ENCODE measurements at regions not wholly inside any gene's neighbourhood (a gene's known extent, or its start where the extent isn't known, plus 50 kb on each side); places are given as distances from the start of the nearest gene placed in this dataset.
"Not testable (repeated sequence)": the region's sequence is repeated elsewhere in the genome, so short reads cannot be mapped to it uniquely, and the experiment has no call there.

- Histone ChIP-seq H2BK5ac (ENCODE audit: low read depth, low read length, poor library complexity) (no peak overlapping the region), H3K79me1 (ENCODE audit: low read length) (no peaks in the 10 kb centered on the region), H2BK120ac (ENCODE audit: insufficient read depth, low read length, poor library complexity) (no peak overlapping the region), H4K8ac (ENCODE audit: low read depth, low read length) (no peak overlapping the region), H3K4ac (ENCODE audit: low read depth, low read length) (no peak overlapping the region), H3K27me3 (ENCODE audit: insufficient read depth, low read length) (no peaks in the 10 kb centered on the region), H3K14ac (ENCODE audit: low read length) (no peak overlapping the region), H3K4me3 (ENCODE audit: low read depth, low read length) (no peak overlapping the region), H3K79me2 (ENCODE audit: control insufficient read depth, insufficient read depth, low read length, poor library complexity) (no peaks in the 10 kb centered on the region), H3K27ac (ENCODE audit: low read depth, low read length) (no peak overlapping the region), H2BK12ac (ENCODE audit: low read length) (no peak overlapping the region), H2AFZ (ENCODE audit: insufficient read depth, low read length, poor library complexity) (no peak overlapping the region), H3K23ac (ENCODE audit: low read length) (no peak overlapping the region), H3K18ac (ENCODE audit: low read length) (no peak overlapping the region), H4K12ac (ENCODE audit: low read depth, low read length) (no peak overlapping the region), H3K9me3 (ENCODE audit: insufficient read depth, low read depth, low read length) (no peaks in the 10 kb centered on the region), H4K91ac (ENCODE audit: low read depth, low read length) (no peak overlapping the region), H3K36me3 (ENCODE audit: control insufficient read depth in 1 of 2, insufficient read depth in 2 of 2, low read length in 2 of 2) (no peaks in the 10 kb centered on the region), H2AK5ac (ENCODE audit: low read length) (no peak overlapping the region), H3K4me2 (ENCODE audit: low read length) (no peak overlapping the region), H3K4me1 (ENCODE audit: control insufficient read depth in 1 of 2, insufficient read depth in 2 of 2, low read length in 2 of 2) (no peaks in the 10 kb centered on the region), H3K9ac (ENCODE audit: low read length) (no peak overlapping the region)
- peak in 1 of 2 donors; percentile 5 for DNase-seq
Observed at GRCh38 chr13:90839061-90839460, 508.4 kb upstream of the MIR17HG start.

- Histone ChIP-seq H3K36me3 (ENCODE audit: control insufficient read depth in 1 of 2, insufficient read depth in 2 of 2, low read length in 2 of 2) (no peaks in the 10 kb centered on the region), H4K91ac (ENCODE audit: low read depth, low read length) (no peak overlapping the region), H3K79me2 (ENCODE audit: control insufficient read depth, insufficient read depth, low read length, poor library complexity) (no peaks in the 10 kb centered on the region), H2BK5ac (ENCODE audit: low read depth, low read length, poor library complexity) (no peak overlapping the region), H3K27me3 (ENCODE audit: insufficient read depth, low read length) (no peaks in the 10 kb centered on the region), H3K23ac (ENCODE audit: low read length) (peak overlapping the region; percentile 13), H3K79me1 (ENCODE audit: low read length) (no peaks in the 10 kb centered on the region), H3K9me3 (ENCODE audit: insufficient read depth, low read depth, low read length) (no peaks in the 10 kb centered on the region), H2BK120ac (ENCODE audit: insufficient read depth, low read length, poor library complexity) (no peak overlapping the region), H4K8ac (ENCODE audit: low read depth, low read length) (no peak overlapping the region), H3K4ac (ENCODE audit: low read depth, low read length) (no peak overlapping the region), H3K4me2 (ENCODE audit: low read length) (no peak overlapping the region), H4K12ac (ENCODE audit: low read depth, low read length) (no peak overlapping the region), H3K4me3 (ENCODE audit: low read depth, low read length) (no peak overlapping the region), H2BK12ac (ENCODE audit: low read length) (no peak overlapping the region), H3K27ac (ENCODE audit: low read depth, low read length) (no peak overlapping the region), H3K4me1 (ENCODE audit: control insufficient read depth in 1 of 2, insufficient read depth in 2 of 2, low read length in 2 of 2) (no peaks in the 10 kb centered on the region), H3K18ac (ENCODE audit: low read length) (no peak overlapping the region), H2AFZ (ENCODE audit: insufficient read depth, low read length, poor library complexity) (no peak overlapping the region), H3K9ac (ENCODE audit: low read length) (no peak overlapping the region), H3K14ac (ENCODE audit: low read length) (no peak overlapping the region), H2AK5ac (ENCODE audit: low read length) (no peak overlapping the region)
- no CpG with 5 or more reads among the region's 1 CpG for WGBS (ENCODE audit: extremely low coverage, insufficient coverage, insufficient read length)
- DNase-seq, result no peak
Observed at GRCh38 chr13:90846936-90847335, 500.6 kb upstream of the MIR17HG start.

GRCh38 chr13:90853666-90854065 is 493.8 kb upstream of the MIR17HG start:
- H3K9me3 ChIP-seq (ENCODE audit: insufficient read depth, low read depth, low read length); H3K4me2 ChIP-seq (ENCODE audit: low read length); H3K79me2 ChIP-seq (ENCODE audit: control insufficient read depth, insufficient read depth, low read length, poor library complexity); H2BK5ac ChIP-seq (ENCODE audit: low read depth, low read length, poor library complexity); H3K4me1 ChIP-seq (ENCODE audit: control insufficient read depth in 1 of 2, insufficient read depth in 2 of 2, low read length in 2 of 2); DNase-seq; H3K18ac ChIP-seq (ENCODE audit: low read length); H4K91ac ChIP-seq (ENCODE audit: low read depth, low read length); H2AFZ ChIP-seq (ENCODE audit: insufficient read depth, low read length, poor library complexity); H3K36me3 ChIP-seq (ENCODE audit: control insufficient read depth in 1 of 2, insufficient read depth in 2 of 2, low read length in 2 of 2); H3K79me1 ChIP-seq (ENCODE audit: low read length); H2BK120ac ChIP-seq (ENCODE audit: insufficient read depth, low read length, poor library complexity); H3K4me3 ChIP-seq (ENCODE audit: low read depth, low read length); H3K23ac ChIP-seq (ENCODE audit: low read length); H3K27me3 ChIP-seq (ENCODE audit: insufficient read depth, low read length); H3K4ac ChIP-seq (ENCODE audit: low read depth, low read length); H2BK12ac ChIP-seq (ENCODE audit: low read length); H4K12ac ChIP-seq (ENCODE audit: low read depth, low read length); H2AK5ac ChIP-seq (ENCODE audit: low read length); H3K14ac ChIP-seq (ENCODE audit: low read length); H4K8ac ChIP-seq (ENCODE audit: low read depth, low read length); H3K9ac ChIP-seq (ENCODE audit: low read length); H3K27ac ChIP-seq (ENCODE audit: low read depth, low read length): not testable (repeated sequence)
- no CpG with 5 or more reads among the region's 10 CpGs for WGBS (ENCODE audit: extremely low coverage, insufficient coverage, insufficient read length)

- no peak overlapping the region for H3K14ac ChIP-seq (ENCODE audit: low read length)
- no peak overlapping the region for H3K4me3 ChIP-seq (ENCODE audit: low read depth, low read length)
- no peak overlapping the region for H3K4me2 ChIP-seq (ENCODE audit: low read length)
- no CpG with 5 or more reads among the region's 1 CpG for WGBS (ENCODE audit: extremely low coverage, insufficient coverage, insufficient read length)
- H2AFZ ChIP-seq (ENCODE audit: insufficient read depth, low read length, poor library complexity), result no peak overlapping the region
- H3K4me1 ChIP-seq (ENCODE audit: control insufficient read depth in 1 of 2, insufficient read depth in 2 of 2, low read length in 2 of 2), result no peaks in the 10 kb centered on the region
- no peaks in the 10 kb centered on the region for H3K79me2 ChIP-seq (ENCODE audit: control insufficient read depth, insufficient read depth, low read length, poor library complexity)
- no peak overlapping the region for H4K91ac ChIP-seq (ENCODE audit: low read depth, low read length)
- no peak overlapping the region for H3K9ac ChIP-seq (ENCODE audit: low read length)
- no peak overlapping the region for H3K27ac ChIP-seq (ENCODE audit: low read depth, low read length)
- H2BK5ac ChIP-seq (ENCODE audit: low read depth, low read length, poor library complexity), result no peak overlapping the region
- no peak overlapping the region for H3K23ac ChIP-seq (ENCODE audit: low read length)
- no peak overlapping the region for H3K18ac ChIP-seq (ENCODE audit: low read length)
- H4K12ac ChIP-seq (ENCODE audit: low read depth, low read length), result no peak overlapping the region
- H3K27me3 ChIP-seq (ENCODE audit: insufficient read depth, low read length), result no peaks in the 10 kb centered on the region
- no peak overlapping the region for H4K8ac ChIP-seq (ENCODE audit: low read depth, low read length)
- no peaks in the 10 kb centered on the region for H3K79me1 ChIP-seq (ENCODE audit: low read length)
- no peak overlapping the region for H2BK120ac ChIP-seq (ENCODE audit: insufficient read depth, low read length, poor library complexity)
- no peaks in the 10 kb centered on the region for H3K36me3 ChIP-seq (ENCODE audit: control insufficient read depth in 1 of 2, insufficient read depth in 2 of 2, low read length in 2 of 2)
- DNase-seq, result no peak
- H2AK5ac ChIP-seq (ENCODE audit: low read length), result no peak overlapping the region
- no peak overlapping the region for H3K4ac ChIP-seq (ENCODE audit: low read depth, low read length)
- no peaks in the 10 kb centered on the region for H3K9me3 ChIP-seq (ENCODE audit: insufficient read depth, low read depth, low read length)
- H2BK12ac ChIP-seq (ENCODE audit: low read length), result no peak overlapping the region
Observed at GRCh38 chr13:90857921-90858320, 489.6 kb upstream of the MIR17HG start.

Data from trophoblast cell (in vitro differentiated cells and primary cell).